M059J (cell line): ENCODE measurements at regions not wholly inside any gene's neighbourhood (a gene's known extent, or its start where the extent isn't known, plus 50 kb on each side); places are given as distances from the start of the nearest gene placed in this dataset.

ENCODE experiments used
- DNase-seq: peaks from one replicate; pipeline ENCODE4 v3.0.0-alpha.2; 2012; ENCODE audit warnings: low read depth

DNA sequence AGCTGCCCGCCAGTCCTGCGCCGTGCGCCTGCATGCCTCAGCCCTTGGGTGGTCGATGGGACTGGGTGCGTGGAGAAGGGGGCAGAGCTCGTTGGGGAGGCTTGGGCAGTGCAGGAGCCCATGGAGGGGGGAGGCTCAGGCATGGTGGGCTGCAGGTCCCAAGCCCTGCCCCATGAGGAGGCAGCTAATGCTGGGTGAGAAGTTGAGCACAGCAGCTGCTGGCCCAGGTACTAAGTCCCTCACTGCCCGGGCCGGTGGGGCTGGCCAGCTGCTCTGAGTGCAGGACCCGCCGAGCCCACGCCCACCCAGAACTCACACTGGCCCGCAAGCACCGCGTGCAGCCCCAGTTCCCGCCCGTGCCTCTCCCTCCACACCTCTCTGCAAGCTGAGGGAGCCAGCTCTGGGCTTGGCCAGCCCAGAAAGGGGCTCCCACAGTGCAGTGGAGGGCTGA, 764.3 kb upstream of the TYRP1 start:
- DNase-seq = no peak

DNA sequence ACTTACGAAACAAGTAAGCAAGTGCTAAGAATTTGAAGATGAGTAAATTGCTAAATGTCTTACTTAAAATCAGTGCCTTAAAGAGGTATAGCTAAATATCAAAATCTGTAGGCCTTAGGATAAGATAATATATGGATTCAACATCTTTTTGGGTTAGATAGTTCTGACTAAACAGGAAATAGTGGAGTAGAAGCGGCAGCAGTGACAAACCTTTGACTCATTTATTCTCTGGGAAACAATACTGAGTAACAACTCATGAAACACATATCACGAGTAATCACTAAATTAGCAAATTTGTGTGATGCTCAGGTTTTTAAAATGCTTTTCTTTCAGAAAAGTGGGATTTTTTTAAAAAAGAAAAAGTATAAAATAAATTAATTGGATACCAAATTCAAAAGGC, 762.1 kb upstream of the TYRP1 start:
- no peak for DNase-seq

DNA sequence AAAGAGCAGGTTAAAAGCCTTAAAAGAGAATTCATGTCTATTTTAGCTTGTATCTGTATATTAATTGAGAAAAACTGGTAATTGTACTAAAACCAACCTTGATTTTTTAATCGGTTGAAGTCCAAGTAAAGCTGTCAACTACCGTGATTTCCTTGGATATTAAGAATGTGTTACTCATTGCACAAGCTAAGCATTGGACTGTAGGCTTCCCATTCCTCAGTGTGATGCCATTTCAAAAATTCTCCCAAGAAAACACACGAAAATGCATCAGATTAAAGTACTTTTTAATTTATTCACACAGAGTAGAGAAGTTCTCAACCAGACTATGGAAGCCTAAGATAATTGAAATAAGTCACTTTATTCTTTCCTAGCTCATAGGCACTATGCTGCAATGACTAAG, 761.4 kb upstream of the TYRP1 start:
- no peak for DNase-seq

DNA sequence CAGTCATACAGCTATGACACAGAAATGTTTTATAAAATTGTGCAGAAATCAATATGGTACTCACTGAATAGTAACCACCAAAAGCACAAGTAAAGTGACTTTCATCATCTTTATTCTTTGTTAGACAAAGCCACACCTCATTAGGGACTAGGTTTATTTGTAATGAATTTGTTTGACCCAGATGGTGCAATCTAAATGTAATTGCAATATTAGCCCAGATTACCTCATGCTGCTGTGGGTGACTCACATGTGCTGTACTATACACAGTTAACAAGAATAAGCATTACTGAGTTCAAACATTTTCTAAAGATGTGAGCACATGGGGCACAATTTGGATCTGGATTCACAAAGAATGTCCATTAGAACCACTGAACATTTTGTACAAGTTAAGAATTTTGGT, 759.3 kb upstream of the TYRP1 start:
- DNase-seq = no peak

DNA sequence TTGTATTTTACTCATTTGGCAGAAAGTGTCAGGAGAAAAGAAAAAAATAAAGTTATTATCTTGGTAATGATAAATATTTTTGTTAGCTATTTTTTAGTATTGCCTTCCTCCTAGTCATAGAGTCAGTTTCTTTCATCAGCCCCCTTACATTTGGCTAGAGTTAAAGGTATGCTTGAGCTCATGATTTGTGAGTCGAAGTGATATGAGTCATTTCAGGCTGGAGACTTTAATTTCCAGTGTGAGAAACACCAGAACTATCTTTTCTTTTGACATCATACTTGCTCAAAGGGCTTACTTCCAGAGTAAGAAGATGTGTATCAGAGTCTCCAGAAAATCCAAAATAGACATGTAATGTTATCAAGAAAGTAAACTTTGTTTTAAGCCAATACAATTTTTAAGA, 746.7 kb upstream of the TYRP1 start:
- DNase-seq = no peak

DNA sequence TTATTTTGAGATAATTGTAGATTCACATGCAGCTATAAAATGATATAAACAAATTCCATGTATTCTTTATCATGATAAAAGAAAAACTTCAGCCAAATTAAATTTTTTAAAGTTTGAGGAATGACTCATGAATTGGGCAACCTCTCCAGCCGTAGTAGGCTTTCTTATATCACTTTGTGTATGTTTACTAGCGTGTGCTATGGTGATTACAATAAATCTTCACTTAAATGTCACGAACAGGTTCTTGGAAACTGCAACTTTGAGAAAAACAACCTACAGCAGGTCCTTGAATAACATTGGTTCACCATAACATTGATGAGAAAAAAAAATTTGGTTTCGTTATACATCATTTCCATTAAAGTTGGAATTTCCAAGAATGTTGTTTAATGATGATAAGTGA, 730.9 kb upstream of the TYRP1 start:
- no peak for DNase-seq

DNA sequence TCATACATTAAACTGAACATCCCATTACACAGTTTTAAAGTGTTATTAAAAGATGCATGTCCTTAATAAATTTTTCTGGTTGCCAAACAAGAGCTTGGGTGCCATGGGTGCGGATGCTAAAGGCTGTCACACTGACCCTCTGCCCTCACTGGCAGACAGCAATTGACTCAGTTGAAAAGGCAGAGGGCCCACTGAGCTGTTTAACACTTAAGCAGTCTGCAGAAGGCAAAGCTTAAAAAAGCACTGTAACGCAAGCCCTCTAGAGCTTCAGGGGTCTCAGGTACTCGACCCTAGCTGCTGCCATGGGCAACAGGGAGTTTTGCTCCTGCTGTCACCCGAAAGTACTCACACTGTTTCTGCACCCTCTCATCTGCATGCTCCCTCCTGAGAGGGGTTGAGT, 726.4 kb upstream of the TYRP1 start:
- DNase-seq = no peak

DNA sequence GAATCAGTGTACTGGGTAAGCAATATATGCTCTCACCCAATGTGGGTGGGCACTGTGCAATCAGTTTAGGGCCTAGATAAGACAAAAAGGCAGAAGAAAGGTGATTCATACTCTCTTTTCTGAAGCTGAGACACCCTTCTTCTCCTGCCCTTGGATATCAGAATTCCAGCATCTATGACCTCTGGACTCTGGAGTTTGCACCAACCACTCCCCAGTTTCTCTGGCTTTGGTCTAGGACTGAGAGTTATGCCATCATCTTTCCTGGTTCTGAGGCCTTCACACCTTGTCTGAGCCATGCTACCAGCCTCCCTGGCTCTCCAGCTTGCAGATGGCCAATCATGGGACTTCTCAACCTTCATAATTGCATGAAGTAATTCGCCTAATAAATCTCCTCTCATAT, 724.6 kb upstream of the TYRP1 start:
- DNase-seq = no peak

DNA sequence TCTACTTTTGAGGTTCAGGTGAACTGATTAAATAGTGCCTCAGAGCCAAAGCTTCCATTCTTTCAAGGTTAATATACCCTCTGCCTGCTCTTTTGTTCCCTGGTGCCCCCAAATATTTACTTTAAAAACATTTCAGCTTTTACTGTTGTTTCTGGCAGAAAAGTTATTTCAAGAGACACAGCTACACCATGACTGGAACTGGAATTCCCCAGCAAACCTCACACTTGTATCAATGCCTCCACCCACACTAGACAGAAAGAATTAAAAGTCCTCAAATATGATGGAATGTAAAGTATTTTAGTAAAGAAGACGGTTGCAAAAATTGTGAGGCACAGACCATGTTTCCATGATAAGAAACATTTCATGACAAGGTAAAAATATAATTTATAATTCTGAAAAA, 720.2 kb upstream of the TYRP1 start:
- DNase-seq = no peak

DNA sequence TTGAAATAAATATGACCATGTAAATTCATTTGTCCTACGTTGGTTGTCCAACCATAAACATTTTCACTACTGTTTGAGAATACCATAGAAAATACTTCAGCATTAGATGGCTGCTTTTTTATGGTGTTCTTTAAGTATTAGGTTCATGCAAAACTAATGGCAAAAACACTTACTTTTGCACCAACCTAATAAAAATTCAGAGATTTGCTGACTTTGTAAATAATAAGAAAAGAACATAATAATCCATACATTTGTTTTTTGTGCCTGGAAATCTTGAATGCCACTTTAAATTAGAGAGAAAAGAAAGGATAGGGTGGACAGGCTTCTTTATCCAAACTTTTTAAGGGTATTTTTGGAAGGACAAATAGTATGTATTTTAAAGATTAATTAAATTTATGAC, 719.7 kb upstream of the TYRP1 start:
- no peak for DNase-seq

DNA sequence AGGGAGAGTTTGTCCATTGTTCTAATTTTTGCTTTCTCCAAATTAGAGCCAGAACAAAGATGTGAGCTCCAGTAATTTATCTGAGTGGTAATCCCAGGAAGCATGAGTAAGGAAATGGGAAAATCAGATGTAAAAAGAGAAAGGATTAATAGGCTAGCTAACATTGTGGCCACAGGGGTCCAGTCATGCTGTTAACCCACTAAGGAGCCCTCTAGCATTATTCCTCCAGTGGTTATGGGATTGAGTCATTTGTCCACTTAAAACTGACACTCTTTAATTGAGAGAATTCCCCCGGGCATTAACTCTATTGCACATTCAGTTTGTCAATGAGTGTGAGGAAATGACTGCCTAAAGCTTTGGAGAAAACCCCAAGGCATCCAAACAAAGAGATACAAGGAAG, 700.3 kb upstream of the TYRP1 start:
- no peak for DNase-seq

DNA sequence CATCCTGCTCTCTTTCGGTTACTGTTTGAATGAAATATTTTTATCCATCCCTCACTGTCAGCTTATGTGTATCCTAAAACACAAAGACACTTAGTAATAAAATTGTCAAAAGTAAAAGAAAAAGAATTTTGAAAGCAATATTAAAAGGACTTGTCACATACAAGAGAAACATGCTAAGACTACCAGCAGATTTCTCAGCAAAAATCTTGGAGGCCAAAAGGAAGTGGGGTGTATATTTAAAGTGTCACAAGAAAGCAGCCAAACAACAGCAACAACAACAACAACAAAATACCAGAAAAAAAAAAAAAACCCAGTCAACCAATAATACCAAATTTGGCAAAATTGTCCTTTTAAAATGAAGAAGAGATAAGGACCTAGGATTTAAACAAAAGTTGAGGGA, 678.7 kb upstream of the TYRP1 start:
- DNase-seq = no peak

DNA sequence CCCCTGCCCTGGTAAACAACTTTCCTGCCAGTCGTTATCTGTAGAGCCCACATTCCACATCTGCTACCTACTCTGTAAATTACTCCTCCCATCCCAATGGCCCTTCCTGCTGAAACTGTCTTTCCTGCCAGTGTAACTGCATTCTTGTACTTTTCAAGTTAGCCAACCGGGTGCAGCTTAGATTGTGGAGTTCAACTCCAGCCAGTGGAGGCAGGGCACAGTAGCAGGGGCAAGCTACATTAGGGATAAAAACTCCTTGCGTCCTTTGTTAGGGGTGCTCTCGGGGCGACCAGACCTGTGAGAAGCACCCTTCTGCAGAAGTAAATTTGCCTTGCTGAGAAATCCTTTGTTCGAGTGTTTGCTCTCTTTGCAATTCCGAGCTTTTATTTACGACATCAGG, 639.0 kb upstream of the TYRP1 start:
- DNase-seq = no peak

DNA sequence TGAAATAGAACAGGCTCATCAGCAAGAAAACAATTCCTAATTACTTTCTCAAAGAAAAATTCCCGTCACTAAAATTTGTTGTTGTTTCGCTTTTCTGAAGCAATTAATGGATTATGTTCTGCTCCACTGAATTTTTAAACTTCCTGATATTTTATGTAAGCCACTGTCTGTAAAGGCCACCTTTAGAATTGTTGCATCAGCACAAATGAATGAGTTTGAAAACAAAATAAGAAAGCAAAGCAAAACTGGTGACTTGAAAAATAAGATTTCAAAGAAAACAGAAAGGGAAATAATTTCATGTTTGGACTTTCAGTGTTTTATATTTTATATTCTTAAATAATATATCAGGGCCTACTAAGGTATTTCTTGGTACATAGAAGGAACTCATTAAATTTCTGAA, 636.3 kb upstream of the TYRP1 start:
- no peak for DNase-seq

DNA sequence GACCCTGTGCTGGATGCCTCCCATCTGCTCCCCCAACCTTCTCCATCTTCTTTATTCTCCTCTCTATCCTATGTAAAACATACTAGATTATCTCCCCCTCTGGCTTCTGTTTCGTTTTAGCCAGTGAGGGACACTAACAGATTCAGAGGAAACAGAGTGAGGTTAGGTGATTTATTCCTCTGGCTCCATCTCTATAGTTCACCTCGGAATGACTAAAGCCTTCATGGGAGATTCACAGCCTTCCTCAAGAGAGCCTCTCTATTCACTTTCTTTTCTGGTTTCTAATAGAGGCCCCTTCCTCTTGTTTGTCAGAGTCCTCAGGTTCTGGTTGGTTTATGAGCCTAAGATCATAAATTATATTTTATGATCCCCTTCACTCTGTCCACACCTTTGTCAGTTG, 633.1 kb upstream of the TYRP1 start:
- no peak for DNase-seq

DNA sequence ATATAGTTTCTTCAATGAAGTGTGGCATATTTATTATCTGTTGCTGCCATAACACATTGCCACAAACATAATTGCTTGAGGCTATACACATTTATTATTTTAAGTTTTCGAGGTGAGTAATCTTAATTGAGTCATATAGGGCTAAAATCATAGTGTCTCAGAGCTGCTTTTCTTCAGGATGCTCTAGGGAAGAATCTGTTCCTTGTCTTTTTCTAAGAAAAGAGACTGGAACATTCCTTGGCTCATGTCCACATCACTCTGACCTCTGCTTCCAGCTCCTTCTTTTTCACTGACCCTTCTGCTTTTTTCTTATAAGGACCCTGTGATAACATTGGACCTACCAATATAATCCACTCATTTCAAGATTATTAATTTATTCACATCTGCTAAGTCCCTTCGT, 632.4 kb upstream of the TYRP1 start:
- DNase-seq = no peak

DNA sequence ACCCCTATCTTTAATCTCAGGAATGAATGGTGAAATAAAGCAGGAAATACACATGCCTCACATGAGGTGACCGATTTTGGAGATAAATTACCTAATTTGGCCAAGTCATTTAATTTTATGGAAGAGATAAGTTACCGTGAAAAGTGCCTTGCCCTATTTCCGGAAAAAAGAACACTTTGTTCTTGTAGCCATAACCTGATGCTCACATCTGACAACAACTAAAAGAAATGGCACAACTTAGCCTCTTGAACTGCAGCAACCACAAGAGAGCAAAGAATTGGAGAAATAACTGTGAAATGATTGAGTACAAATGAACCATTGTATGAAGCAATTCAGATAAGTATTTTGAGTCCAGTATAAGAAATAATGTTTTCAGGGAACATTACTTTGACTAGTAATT, 628.1 kb upstream of the TYRP1 start:
- DNase-seq = no peak

DNA sequence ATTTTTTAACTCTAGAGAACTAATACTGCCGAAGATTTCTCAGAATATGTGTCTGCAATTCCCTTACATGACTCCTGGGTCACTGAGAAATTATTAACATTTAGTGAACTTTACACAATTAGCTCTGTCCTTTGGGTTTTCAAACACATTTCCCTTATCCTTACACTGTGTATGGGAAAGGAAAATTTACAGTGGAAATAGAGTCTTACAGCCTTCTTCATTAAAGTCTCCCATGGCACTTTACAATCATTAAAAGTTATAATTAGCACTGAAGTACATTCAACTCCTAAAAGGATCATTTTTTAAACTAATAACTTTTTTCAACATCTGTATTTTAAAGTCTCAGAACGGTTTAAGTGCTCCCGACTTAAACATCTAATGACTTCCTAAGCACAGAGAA, 627.5 kb upstream of the TYRP1 start:
- DNase-seq = no peak

DNA sequence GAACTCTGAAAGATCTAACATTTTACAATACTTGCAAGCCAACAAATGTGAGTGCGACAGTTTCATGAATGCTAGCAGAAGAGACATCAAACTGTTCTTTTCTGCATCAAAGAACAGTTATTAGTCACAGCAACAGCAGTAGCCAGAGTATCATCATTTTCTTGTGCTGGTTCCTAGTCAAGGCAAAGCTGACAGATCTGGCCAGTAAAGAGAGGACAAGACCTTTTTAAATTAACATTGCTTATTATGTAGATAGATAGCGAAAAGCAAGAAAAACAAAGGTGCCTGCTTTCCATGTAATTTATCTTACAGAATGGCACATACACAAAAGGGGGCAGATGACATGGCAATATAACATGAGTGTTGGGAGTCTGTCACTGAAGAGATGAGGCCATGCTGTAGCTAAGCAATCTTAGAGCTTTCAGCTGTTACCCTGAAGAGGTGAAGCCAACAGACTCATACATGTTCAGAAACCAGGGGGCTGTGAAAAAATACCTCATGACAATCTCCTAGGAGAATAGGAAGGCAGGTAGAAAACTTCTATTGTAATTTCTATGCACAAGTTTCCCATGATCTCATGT, 626.6 kb upstream of the TYRP1 start:
- no peak for DNase-seq

DNA sequence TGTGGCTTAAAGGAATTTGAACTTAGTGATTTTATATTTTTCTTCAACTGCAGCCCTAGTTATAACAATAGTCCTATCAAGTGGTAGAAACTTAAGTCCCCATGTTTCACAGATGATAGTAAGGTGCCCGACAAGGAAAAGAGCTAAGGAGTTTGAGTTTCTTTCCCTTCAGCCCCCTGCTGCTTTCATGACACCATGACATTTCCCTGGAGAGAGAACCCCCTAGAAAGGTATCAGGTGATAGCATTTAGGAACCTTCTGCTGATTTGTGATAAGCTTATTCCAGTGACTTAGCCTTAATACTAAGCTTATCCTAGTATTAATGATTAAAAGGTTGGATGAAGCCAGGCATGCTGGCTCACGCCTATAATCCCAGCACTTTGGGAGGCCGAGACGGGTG, 623.8 kb upstream of the TYRP1 start:
- DNase-seq = no peak

DNA sequence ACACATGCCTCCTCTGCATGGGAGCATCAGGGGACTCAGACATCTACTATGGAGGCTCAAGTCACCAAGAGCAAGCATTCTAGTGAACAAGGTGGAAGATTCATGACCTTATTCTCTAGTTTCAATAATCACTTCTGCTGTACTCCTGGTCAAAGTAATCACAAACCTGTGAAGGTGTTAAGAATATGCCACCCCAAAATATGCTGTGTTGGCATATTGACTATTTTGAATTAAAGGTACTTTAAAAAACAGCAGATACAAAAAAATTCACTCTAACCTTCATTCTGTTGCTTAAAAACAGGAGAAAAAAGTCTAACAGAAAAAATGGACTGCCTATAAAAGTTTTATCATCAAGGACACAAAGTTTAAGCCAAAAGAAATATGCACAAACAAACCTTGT, 607.8 kb upstream of the TYRP1 start:
- DNase-seq = no peak

DNA sequence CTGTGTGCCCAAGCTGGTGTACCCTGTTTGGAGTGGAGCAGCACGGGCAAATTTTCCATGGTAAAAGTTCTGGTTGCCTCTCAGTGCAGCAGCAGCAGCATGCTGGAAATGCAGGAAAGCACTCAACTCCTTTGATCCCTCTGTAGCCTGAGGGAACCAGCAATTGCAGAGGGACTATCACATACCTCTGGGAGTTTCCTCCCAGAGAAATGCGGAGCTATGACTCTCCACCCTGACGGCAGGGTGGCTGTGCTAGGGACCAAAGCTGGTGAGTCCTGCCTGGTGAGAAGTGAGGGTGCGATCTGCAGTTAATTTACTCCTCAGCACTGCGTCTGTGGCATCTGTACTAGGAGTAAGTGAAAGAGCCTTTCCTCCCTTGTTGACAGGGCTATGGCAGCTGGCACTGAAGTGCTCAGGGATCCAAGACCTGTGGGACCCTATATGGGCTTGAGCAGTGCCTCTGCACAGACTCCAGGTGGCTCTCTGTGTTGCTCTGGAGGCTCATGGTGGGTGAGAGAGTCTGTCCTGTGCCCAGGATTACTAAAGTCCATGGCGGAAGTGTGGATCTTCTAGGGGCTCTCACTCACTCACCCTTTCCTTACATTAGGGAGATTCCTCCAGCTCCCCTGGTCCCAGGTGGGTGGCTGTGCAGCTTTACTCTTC, 601.2 kb upstream of the TYRP1 start:
- DNase-seq = no peak

DNA sequence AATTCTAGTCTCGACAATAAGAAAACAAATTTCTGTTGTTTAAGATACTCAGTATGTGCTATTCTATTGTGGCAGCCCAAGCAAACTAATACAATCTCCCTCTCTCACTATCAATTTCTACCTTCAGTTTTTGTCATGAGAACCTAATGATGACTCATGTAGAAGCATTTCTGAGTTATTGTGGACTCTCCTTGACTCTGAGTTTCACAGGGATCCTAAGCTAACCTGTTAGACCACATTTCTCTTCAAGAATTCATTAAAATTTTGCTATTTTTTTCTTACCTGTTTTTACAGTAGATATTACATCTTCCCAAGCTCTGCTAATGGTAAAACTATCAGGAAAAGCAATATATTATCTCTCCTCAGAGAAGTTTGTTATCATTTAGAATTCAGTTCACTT, 599.1 kb upstream of the TYRP1 start:
- DNase-seq = no peak

DNA sequence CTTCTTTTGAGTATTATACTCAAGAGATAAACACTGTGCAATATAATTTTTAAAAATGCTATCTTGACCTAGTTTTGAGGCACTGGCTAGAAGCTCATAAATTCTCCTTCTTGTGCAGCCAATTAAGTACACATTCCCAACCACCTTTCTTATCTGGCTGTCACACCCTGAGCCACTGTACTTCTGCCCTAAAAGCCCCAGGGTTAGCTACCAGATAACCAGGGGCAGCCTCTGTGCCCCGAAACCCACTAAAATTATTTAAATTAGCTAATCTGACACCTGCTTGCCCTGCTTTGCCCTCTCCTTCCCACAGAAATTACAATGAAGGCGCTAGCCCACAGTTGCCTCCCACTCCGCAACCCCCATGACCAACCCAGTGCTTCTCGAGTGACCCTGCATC, 597.3 kb upstream of the TYRP1 start:
- no peak for DNase-seq
